NCI-H524 (cell line): ENCODE measurements at regions not wholly inside any gene's neighbourhood (a gene's known extent, or its start where the extent isn't known, plus 50 kb on each side); places are given as distances from the start of the nearest gene placed in this dataset.

Experiments
- DNase-seq, 2 experiments: peaks; one replicate each; lab custom pipeline; 2025; lab: John Stamatoyannopoulos, UW

DNA sequence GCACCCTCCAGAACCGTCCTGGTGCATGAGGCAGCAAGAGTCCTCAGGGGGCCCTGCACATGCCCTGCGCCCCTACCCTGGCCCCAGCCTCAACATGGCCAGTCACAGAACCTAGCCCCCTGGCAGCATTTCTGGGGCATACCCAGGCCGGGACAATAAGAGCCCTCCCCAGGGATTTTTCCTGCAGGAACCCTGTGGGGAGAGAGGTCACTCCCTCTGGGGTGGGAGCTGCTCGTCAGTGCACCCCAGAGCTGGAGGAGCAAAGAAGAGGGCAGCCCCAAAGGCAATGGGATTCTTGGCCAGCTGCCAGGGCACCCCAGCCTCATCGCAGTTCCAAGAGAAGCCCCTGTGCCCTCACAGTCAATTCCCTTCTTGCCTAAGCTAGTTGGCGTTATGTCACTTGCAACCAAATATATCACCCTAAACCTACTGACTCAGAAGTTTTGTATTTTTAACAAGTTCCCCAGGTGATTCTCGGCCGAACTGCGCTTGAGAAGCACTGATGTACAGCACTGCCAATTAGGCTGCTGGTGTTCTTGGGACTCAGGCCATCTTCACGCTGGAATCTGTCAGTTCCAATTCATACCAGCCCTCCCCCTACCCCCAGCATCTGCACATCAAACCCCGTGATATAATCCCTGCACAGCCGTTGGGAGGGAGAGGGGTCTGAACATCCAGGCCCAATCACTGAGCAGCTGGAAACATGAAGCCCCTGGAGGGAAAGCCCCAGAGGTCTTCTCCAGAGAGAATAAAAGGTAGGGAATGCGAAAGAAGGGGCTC is 87.5 kb upstream of the PRR20G start:
- DNase-seq, result peak; percentile 66 to 91

DNA sequence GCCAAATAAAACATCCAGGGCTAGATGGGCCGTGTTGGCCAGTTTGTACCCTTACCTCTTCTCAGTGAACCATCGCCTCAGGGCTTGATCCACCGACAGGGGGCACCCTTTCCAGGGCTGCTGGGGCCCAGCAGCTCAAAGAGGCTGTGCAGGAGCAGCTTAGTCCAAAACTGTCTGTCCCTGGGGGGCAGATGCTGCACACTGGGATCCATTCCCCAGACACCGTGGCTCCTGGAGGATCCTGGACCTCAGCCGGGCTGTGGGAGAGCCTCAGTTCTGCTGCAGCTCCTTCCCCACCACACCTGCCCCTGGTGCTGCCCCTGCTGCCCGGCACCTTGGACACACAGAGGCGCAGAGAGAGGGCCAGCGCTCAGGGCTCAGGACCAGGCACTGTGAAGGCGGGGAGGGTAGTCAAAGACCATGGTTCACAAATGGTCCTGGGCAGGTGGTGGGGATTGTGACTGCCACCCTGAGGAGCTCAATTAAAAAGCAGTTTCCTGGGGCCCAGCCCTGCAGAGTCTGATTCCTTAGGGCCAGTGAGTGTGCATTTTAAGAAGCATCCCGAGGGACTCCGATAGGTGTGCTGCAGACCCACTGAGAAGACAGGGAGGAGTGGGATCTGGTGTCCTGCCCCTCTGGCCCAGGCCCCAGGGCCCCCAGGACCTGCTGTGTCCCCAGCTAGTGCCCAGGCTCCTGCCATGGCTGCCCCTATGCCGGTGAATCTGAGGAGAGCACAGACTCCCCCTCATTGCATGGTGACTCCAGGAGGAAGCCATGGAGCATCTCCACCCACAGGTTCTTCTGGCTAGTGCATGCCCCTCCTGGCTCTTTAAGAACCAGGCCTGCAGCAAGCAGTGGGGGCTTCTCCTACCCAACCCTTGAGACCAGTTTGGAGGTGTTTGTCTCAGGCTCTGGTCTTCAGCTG is 86.5 kb upstream of the PRR20G start:
- peak in 1 of 2 experiments; percentile 38 for DNase-seq

DNA sequence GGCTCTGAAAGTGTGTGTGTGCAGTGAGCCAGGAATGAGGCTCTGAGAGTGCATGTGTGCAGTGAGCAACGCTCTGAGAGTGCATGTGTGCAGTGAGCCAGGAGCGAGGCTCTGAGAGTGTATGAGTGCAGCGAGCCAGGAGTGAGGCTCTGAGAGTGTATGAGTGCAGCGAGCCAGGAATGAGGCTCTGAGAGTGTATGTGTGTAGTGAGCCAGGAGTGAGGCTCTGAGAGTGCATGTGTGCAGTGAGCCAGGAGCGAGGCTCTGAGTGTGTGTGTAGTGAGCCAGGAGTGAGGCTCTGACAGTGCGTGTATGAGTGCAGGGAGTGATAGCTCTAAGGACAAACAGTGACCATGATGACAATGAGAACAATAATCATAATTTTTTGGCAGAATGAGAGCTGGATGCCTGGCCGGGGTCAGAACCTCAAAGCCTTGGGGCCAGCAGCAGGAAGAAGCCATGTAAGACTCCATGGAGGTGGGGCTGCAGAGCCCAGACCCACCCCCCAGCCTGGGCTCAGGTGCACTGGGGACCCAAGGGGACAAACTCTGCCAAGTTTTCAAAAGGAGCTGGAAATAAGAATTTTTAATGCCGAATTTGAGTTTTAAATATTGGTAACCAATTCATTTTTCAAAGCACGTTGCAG is 85.7 kb upstream of the PRR20G start:
- DNase-seq, result no peak

DNA sequence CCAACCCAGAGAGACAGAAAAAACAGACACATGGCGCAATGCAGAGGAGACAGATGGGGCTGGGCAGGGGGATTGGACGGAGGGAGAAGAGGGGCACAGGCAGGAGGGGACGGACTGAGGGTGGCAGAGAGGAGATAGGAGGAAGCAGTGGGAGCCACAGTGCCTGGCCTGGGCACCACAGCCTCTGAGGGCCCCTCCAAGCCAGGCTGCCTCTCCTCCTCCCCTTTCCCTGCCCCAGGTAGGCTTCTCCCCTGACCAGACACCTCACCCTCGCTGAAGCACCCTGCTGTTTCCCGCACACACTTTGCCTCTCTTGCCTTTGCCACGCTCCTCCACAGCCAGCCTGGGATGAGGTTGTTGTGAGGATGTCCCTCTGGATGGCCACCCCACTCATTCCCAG is 84.0 kb upstream of the PRR20G start:
- DNase-seq, result peak in 1 of 2 experiments; percentile 36

DNA sequence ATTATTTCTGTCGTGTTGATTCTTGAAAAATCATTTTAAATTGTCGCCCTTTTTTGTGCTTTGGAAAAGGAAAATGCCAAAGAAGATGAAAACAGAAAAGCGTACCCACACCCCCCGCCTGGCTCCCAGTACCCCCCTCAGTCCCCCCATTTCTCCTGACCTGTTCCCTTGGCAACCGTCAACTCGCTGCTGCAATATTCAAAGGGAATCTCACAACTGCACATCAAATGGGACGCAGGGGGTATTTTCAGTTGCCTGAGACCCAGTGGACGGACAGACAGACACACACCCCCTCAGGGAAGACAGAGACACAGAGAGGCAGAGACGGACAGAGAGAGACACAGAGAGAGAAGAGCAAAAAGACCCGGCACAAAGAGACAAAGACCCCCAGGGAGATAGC is 83.5 kb upstream of the PRR20G start:
- DNase-seq, result no peak

DNA sequence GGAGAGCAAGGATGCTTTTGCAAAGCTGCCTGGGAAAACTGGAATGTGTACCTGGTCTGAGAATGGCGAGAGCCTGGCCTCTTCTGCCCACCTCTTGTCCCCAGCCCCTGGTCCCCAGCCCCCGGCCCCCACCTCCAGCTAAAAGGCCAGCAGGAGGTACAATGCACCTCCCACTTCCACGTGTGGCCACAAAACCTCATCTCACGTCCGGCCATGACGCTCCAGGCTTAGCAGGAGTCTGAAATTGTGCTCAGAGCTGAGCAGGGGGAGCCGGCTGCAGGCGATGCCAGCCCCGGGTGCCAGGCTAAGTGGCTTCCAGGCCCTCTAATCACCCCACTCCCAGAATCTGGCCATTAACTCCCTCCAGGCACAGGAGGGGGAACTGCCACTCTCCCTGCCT is 83.1 kb upstream of the PRR20G start:
- DNase-seq, result no peak

DNA sequence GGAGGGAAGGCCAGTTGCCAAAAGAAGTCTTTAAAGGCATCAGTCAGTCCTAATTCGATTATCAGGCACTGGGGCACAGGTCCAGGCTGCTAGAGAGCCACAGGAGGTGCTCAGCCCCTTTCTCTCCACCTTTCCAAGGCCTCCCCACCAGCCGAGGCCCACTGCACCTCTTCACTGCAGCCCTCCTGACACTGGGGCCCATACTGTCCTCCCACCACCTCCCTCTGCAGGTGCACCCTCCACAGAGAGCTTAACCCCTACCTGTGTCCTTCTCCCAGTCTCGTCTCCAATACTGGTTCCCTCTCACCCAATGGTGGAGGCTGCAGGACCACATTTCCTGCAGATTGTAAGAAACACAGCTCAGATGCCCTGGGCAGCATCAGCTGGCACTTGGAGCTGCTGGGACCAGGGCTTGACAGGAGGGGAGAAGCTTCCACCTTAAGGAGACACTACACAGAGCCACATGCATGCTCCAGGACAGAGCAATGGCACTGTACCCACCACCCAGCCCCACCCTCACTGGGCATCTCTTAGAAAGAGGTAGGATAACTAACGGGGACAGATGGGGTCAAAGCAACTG is 81.6 kb upstream of the PRR20G start:
- DNase-seq, result peak in 1 of 2 experiments; percentile 65

DNA sequence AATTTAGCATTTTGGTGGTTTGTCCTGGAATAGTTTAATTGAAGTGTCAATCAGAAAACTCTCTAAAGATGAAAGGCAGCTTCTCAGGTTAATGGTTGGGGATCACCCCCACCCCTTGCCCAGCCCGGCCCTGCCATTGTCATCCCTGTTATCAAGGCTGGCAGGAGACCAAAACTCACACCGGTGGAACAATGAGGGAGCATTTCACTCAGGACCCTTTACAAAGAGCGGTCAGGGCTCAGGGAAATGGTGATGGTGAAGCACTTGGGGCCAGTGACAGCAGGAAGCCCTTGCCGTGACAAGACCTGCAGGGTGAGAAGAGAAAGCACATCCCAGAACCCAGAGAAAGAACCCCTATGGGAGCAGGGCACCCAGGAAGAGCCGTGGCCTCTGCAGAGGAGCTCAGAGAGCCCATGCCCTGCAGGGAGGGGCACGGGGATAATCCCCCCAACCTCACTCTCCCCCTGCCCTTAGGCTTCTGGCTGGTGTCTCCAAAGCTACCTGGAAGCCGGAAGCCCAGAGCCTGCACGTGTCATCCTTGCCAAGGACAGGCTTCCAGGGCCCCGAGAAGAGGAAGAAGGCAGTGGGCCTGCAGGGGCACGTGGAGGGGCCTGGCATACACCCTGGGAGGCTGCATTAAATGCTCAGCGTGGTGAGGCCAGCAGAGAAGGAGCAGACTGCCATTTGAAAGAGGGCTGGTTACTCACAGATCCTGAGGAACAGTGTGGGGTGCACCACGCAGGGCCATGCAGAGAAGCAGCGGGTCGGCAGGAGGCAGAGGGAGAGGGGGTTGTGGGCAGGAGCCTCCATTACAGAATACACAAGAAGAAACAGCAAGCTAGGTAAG is 80.6 kb upstream of the PRR20G start:
- no peak for DNase-seq

DNA sequence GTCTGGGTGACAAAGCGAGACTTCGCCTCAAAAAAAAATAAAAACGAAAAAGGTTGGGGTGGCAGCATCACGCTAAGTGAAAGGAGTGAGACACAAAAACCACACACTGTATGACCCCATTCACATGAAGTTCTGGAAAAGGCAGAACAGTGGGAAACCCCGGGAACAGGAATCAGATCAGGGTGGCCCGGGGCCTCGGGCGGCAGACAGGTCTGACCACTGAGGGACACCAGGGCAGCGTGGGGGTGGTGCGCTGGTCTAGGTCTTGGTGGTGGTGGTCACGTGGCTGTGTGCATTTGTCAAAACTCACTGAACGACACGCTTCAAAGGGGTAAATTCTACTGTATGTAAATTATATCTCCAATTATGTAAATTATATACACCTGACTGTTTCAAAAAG is 79.7 kb upstream of the PRR20G start:
- DNase-seq, result no peak

DNA sequence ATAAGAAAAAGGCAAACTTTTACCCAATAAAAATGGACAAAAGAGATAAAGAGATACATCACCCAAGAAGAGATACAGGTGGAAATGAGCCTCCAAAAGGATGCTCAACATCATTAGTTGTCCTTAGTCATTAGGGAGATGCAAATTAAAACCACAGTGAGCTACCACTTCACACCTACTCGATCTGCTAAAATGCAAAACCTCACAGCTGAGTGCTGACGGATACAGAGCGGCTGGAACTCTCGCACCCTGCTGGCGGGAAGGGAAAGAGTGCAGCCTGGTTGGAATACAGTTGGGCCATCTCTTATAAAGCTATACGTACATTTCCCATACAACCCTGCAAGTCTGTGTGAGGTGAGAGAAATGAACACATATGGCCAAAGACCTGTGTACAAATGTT is 78.5 kb upstream of the PRR20G start:
- peak in 1 of 2 experiments; percentile 33 for DNase-seq

DNA sequence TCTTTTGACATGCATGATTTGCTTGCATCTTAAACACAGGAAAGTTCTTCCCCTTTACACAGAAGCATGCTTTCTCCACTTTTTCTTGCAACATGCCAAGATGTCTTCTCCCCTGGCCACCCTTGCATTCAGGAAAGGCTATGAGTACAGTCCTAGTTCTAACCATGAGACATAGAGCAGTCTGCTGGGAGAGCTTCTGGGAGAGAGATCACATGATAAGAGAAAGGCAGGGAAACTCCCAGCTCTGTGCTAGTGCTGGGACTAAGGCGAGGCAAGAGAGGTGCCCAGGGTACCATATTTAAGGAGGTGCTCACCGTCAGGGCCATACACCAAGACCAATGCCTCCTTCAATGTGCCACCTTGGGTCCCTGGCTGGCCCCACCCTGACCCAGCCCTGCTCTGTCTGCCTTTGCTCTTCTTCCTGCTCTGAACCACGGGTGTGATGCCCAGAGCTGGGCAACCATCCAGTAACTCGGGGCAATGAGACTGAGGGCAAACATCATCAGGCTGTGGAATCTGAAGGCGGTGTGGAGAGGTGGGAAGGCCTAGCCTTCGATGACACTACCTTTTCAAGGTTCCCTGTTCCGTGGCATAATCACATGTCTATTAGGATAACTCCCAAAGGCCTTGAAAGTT is 77.4 kb upstream of the PRR20G start:
- no peak for DNase-seq

DNA sequence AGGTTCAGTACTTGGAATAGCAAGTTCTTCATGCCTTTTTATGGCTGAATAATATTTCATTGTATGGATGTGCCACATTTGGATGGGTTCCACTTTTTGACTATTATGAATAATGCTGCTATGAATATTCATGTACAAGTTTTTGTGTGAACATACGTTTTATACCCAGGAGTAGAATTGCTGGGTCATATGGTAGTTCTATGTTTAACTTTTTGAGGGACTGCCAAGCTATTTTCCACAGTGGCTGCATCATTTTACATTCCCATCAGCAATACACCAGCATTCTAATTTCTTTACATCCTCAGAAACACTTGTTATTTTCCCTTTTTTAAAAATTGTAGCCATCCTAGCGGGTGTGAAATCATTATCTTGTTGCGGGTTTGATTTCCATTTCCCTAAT is 76.0 kb upstream of the PRR20G start:
- no peak for DNase-seq

DNA sequence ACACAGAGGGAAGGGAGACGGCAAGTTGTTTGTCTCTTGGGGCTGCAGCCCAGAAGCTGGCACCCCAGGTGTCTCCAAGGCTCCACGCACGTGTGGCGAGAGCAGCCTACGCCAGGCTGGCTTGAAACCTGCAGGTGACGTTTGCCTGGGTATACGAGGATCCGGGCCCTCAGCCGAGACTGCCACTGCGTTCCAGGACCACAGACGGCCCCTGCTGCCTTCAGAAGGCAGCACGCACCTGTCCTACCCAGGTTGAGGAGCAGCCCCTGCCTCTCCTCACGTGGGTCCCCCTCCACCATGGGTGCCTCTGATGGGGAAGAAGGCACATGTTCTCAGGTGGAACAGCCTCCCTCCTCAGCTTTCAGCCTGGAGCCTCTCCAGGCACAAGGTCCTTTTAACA is 75.3 kb upstream of the PRR20G start:
- DNase-seq, result no peak

DNA sequence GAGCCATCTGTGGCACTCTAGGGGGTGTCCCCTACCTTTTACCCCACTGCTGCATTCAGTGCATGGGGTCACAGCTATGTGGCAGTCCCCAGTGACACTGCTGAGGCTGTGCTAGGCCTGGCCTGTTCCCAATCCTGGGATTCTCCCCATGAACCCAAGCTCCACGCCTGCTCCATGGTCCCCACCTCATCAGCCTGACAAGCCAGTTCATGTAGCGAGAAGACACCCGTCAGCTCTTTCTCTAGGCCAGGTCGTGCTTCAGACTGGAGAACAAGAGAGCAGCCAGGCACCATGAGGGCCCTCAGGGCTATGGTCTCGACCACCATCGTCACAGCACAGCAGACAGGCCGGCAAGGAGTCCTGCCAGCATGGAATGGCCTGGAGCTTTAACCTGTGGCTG is 72.8 kb upstream of the PRR20G start:
- no peak for DNase-seq

DNA sequence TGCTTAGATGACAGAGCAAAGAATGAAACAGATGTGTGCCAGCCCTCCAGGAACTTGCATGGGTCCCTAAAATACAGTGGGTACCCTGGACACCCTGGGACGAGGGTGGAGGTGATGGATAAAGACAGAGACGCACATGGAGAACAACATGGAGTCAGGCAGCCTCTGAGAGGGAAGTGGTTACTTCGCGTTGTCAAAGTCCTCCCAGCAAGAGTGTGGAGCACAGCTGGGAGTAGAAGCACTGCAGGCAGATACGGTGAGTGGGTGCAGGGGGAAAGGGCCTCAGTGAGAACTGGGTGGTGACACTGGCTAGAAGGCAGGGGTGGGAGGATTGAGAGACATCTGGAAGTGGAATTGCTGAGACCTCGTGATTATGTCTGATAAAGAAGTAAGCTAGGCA is 70.8 kb upstream of the PRR20G start:
- DNase-seq, result no peak

DNA sequence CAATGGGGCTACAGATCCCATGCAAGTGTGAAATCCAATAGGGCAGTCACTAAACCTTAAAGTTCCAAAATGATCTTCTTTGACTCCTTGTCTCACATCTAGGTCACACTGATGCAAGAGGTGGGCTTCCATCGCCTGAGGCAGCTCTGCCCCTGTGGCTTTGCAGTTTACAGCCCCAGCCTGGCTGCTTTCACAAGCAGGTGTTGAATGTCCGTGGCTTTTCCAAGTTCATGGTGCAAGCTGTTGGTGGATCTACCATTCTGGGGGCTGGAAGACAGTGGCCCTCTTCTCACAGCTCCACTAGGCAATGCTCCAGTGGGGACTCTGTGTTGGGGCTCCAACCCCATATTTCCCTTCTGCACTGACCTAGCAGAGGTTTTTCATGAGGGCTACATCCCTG is 68.5 kb upstream of the PRR20G start:
- DNase-seq, result no peak

DNA sequence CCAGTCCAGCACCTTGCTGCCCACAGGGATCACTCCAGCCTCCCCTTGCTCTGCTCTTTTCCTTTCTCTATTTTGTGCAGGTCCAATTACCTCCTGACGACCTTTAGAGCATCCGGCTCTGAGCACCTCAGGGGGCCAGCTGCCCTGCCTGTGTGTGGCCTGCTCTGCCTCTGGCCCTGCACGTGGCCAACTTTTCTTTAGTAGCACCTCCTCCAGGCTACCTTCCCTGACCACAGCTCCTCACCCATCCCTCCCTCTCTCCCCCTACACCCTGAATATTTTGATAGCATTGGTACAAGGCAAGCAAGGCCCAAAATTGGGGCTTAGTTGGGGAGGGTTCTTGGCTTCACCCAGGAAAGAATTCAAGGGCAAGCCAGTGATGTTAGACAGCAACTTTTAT is 66.9 kb upstream of the PRR20G start:
- no peak for DNase-seq

DNA sequence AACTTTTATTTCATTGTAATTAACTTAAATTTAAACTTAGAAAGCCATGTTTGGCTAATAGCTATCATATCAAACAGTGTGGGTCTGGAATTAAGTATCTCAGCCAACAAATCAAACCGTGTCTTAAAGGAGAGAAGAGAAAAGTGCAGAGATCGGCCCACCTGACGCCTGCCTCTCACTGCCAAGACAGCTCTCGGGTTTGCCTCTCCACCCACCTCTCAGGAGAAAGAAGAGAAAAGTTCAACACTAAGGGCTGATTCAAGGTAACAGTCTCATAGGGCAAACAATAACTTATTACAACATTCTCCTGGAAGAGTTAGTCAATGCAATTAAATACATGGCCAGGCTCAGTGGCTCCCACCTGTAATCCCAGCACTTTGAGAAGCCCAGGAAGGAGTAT is 64.8 kb upstream of the PRR20G start:
- no peak for DNase-seq

DNA sequence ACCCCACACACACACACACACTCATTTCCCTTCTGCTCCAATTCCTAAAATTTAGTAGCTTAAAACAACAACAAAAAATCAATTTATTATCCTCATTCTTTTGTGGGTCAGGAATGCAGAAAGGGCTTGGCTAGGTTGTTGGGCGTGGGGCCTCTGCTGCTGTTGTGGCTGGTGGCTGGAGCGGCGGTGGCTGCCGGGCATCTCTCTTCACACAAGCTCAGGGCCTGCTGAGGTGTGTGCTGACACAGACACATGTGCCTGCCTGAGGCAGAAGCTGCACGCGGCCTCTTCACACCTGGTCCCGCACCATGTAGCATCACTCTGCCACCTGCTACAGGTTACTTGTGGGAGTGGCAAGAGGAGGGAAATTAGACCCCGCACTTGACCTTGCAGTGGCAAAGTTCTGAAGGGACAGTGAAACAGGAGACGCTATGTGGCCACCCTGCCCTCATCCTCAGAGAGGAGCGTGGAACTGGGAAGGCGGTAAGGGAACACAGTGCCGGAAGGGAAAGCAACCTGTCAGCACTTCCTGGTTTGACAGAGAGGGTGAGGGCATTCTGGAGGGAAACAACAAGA is 64.0 kb upstream of the PRR20G start:
- DNase-seq, result no peak

DNA sequence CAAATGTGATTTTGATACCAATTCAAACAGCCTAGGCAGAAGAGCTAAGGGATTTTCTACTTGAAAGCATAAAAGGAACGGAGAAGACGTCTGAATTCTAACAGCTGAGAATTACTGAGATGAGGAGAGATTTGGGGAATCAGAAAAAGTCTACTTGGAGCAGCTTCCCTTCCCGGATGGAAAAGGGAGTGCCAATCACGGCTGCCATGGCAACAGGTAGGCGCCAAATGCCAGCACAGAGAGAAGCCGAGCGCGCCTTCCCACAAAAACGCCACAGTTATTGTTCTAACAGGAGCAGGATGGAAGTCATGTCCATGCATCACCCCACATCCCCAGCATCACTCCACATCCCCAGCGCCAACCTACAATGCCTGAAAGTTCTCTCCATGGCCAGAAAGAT is 63.5 kb upstream of the PRR20G start:
- no peak for DNase-seq
